Hepatocyte (in vitro differentiated cells): ENCODE measurements at regions not wholly inside any gene's neighbourhood (a gene's known extent, or its start where the extent isn't known, plus 50 kb on each side); places are given as distances from the start of the nearest gene placed in this dataset.

Experiments used
- DNase-seq: peaks from one replicate; pipeline ENCODE4 v3.0.0-alpha.2; 2016; ENCODE audit warnings: low spot score
- H2AFZ ChIP-seq: fragments of 200-600 bp; sonication (generic); 2 replicates; pipeline ENCODE4 v1.6.0; 2016; ENCODE audit warnings: antibody characterized with exemption, mild to moderate bottlenecking
- H3K27ac ChIP-seq: fragments of 200-600 bp; sonication (generic); 2 replicates; pipeline ENCODE4 v1.5.1; 2016; ENCODE audit warnings: mild to moderate bottlenecking
- H3K27me3 ChIP-seq: fragments of 200-600 bp; sonication (generic); 2 replicates; pipeline ENCODE4 v1.6.1; 2016
- H3K36me3 ChIP-seq: fragments of 200-600 bp; sonication (generic); replicated peaks from 2 replicates; pipeline ENCODE4 v1.5.1; 2016; ENCODE audit warnings: low read depth; ENCODE audit not compliant: insufficient read depth
- H3K4me1 ChIP-seq: fragments of 200-600 bp; sonication (generic); 2 replicates; pipeline ENCODE4 v1.5.1; 2016; ENCODE audit warnings: mild to moderate bottlenecking, moderate library complexity; ENCODE audit not compliant: insufficient read depth
- H3K4me2 ChIP-seq: fragments of 200-600 bp; sonication (generic); 2 replicates; pipeline ENCODE4 v1.6.0; 2016
- H3K4me3 ChIP-seq: fragments of 200-600 bp; sonication (generic); 2 replicates; pipeline ENCODE4 v1.5.1; 2016; ENCODE audit warnings: mild to moderate bottlenecking
- H3K79me2 ChIP-seq: fragments of 200-600 bp; sonication (generic); 2 replicates; pipeline ENCODE4 v1.6.0; 2017; ENCODE audit warnings: mild to moderate bottlenecking
- H3K9me2 ChIP-seq: fragments of 200-600 bp; sonication (generic); replicated peaks from 2 replicates; pipeline ENCODE4 v1.6.0; 2017; ENCODE audit warnings: mild to moderate bottlenecking; ENCODE audit not compliant: insufficient read depth
- H3K9me3 ChIP-seq: fragments of 200-600 bp; sonication (generic); 2 replicates; pipeline ENCODE4 v1.5.1; 2016; ENCODE audit warnings: low read depth, mild to moderate bottlenecking
- H4K20me1 ChIP-seq: fragments of 200-600 bp; sonication (generic); 2 replicates; pipeline ENCODE4 v1.6.0; 2016; ENCODE audit warnings: mild to moderate bottlenecking; ENCODE audit not compliant: insufficient read depth, poor library complexity, severe bottlenecking
- EZH2 ChIP-seq: fragments of 200-600 bp; sonication (generic); IDR thresholded peaks from 2 replicates; pipeline ENCODE4 v1.6.1; 2016; ENCODE audit warnings: antibody characterized with exemption, mild to moderate bottlenecking, borderline replicate concordance
- EZH2phosphoT487 ChIP-seq: fragments of 200-600 bp; sonication (generic); IDR thresholded peaks from one replicate; pipeline ENCODE4 v1.6.1; 2018; ENCODE audit warnings: antibody characterized with exemption, mild to moderate bottlenecking, low read depth, moderate library complexity; ENCODE audit not compliant: unreplicated experiment, severe bottlenecking
- WGBS: methylation state at CpG from one replicate; pipeline ENCODE4 v1.1.6; 2016; ENCODE audit warnings: low lambda C conversion rate; ENCODE audit errors: missing lambda C conversion rate; 5-methylcytosine and 5-hydroxymethylcytosine counted together
- TF ChIP-seq, protein P1 (sequence below): fragments of 200-600 bp; sonication (generic); IDR thresholded peaks from 2 replicates; pipeline ENCODE4 v1.5.1; 2016; ENCODE audit warnings: antibody characterized with exemption, mild to moderate bottlenecking; ENCODE audit not compliant: poor library complexity

DNA sequence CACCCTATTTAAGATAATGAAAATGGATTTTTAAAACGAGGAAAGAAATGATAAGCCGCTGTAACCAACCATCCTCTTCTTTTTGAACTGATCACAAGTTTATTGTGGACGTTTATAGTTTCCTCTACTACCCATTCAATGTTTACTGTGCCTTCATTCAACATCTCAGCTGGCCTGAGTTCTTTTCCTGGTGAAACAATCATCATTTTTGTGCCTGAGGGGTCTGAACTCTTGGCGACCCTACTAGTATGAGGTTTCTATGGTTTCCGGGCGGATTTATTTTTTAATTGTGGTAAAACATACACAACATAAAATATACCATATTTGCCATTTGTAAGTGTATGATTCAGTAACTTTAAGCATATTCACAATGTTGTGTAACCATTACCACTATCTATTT is 100.7 kb downstream of the SPRY1 start:
- no peaks in the 10 kb centered on the region for H3K9me2 ChIP-seq
- H3K9me3 ChIP-seq = no peaks in the 10 kb centered on the region
- no peaks in the 10 kb centered on the region for H3K36me3 ChIP-seq
- H3K4me3 ChIP-seq = no peak overlapping the region
- WGBS = 63% methylated on average over 6 of the region's 6 CpGs
- no peak overlapping the region for H3K4me2 ChIP-seq
- no peak for DNase-seq
- H3K27ac ChIP-seq = no peak overlapping the region
- no peaks in the 10 kb centered on the region for H4K20me1 ChIP-seq
- TF ChIP-seq, protein P1, sequence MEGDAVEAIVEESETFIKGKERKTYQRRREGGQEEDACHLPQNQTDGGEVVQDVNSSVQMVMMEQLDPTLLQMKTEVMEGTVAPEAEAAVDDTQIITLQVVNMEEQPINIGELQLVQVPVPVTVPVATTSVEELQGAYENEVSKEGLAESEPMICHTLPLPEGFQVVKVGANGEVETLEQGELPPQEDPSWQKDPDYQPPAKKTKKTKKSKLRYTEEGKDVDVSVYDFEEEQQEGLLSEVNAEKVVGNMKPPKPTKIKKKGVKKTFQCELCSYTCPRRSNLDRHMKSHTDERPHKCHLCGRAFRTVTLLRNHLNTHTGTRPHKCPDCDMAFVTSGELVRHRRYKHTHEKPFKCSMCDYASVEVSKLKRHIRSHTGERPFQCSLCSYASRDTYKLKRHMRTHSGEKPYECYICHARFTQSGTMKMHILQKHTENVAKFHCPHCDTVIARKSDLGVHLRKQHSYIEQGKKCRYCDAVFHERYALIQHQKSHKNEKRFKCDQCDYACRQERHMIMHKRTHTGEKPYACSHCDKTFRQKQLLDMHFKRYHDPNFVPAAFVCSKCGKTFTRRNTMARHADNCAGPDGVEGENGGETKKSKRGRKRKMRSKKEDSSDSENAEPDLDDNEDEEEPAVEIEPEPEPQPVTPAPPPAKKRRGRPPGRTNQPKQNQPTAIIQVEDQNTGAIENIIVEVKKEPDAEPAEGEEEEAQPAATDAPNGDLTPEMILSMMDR = no peak
- TF ChIP-seq EZH2phosphoT487 (no peak), EZH2 (no peak)
- no peaks in the 10 kb centered on the region for H3K27me3 ChIP-seq
- H3K4me1 ChIP-seq = no peaks in the 10 kb centered on the region
- H2AFZ ChIP-seq = no peak overlapping the region
- H3K79me2 ChIP-seq = no peaks in the 10 kb centered on the region

DNA sequence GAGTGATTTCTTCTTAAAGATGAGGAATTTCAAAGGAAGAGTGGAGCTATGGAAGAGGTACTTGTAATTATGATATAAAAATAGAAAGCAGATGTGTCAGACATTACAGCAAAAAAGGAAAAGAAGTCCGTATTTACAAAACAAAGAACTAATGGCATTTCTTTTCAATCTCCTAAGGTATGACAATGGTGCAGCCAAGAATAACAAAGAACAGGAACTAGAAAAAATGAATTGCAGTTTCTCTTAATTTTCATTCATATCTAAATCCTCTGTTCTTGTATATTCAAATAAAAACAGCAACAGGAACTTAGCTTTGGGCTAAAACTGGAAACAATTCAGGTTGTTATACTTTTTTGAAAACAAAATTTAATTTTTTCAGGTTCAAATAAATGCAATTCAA is 105.1 kb downstream of the SPRY1 start:
- 74% methylated on average over 1 of the region's 1 CpG for whole genome bisulfite sequencing
- Histone ChIP-seq H3K36me3 (no peaks in the 10 kb centered on the region), H3K4me3 (no peak overlapping the region), H3K9me2 (no peaks in the 10 kb centered on the region), H3K27me3 (no peaks in the 10 kb centered on the region), H3K9me3 (no peaks in the 10 kb centered on the region), H2AFZ (no peak overlapping the region), H3K79me2 (no peaks in the 10 kb centered on the region), H4K20me1 (no peaks in the 10 kb centered on the region), H3K27ac (no peak overlapping the region), H3K4me1 (peaks cover 6% of the 10 kb centered on the region), H3K4me2 (no peak overlapping the region)
- TF ChIP-seq, protein P1 = no peak
- TF ChIP-seq EZH2phosphoT487 (no peak), EZH2 (no peak)
- DNase-seq = no peak

DNA sequence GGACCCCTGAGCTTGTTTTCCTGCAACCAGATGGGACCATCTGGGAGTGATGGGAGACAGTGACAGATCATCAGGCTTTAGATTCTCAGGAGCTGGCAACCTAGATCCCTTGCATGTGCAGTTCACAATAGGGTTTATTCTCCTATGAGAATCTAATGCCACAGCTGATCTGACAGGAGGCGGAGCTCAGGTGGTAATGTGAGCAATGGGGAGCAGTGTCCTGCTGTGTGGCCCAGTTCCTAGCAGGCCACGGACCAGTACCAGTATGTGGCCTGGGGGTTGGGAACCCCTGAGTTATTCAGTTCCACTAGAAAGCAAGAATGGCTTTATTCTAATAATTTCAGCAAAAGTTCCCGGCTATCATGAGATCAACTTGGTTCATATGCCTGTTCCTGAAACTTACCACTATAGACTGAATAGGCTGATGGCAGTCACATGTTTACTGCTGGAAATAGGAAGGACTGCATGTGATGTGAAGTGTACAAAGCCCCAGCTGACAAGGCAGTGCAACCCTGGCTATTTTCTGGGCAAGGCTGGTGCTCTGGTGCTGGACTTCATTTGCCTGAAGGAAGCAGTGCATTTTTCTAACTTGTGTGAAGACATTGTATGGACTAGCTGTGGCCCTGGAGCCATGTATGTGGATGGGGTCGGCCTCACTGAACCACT is 107.2 kb downstream of the SPRY1 start:
- Histone ChIP-seq H3K4me1 (peaks cover 6% of the 10 kb centered on the region), H3K4me2 (no peak overlapping the region), H3K9me3 (no peaks in the 10 kb centered on the region), H3K27ac (no peak overlapping the region), H3K36me3 (no peaks in the 10 kb centered on the region), H4K20me1 (no peaks in the 10 kb centered on the region), H3K79me2 (no peaks in the 10 kb centered on the region), H3K9me2 (no peaks in the 10 kb centered on the region), H2AFZ (no peak overlapping the region), H3K4me3 (no peak overlapping the region), H3K27me3 (no peaks in the 10 kb centered on the region)
- TF ChIP-seq EZH2phosphoT487 (no peak), EZH2 (no peak)
- TF ChIP-seq, protein P1 = no peak
- DNase-seq = no peak
- WGBS = 85% methylated on average over 4 of the region's 4 CpGs
